Heart left ventricle (tissue), 16 donors: ENCODE measurements at regions not wholly inside any gene's neighbourhood (a gene's known extent, or its start where the extent isn't known, plus 50 kb on each side); places are given as distances from the start of the nearest gene placed in this dataset.
A peak's percentile ranks its signal among the peaks of the same experiment; 100 is the strongest.

Experiments
- ATAC-seq, 4 donors: fragments of 200-7000 bp; cut with Tn5 transposase; one replicate each; pipeline ENCODE4 v1.9.1; 2020 to 2022; ENCODE audit warnings: moderate library complexity in 4 of 4, mild to moderate bottlenecking in 3 of 4, moderate number of reproducible peaks in 1 of 4
- DNase-seq, 5 donors: peaks; one replicate each; pipeline ENCODE4 v3.0.0-alpha.2; 2020
- H3K27ac ChIP-seq, 12 donors: fragments of 200-600 bp; sonication (generic) in 4 of 12; one replicate each; pipeline versions ENCODE4 v1.5.0 to v1.8.0; 2016 to 2022; ENCODE audit warnings: mild to moderate bottlenecking in 2 of 12
- H3K27me3 ChIP-seq, 9 donors: fragments of 200-600 bp; sonication (generic) in 2 of 9; one replicate each; pipeline versions ENCODE4 v1.5.1 to v1.8.0; 2016 to 2022; ENCODE audit warnings: mild to moderate bottlenecking in 3 of 9
- H3K36me3 ChIP-seq, 9 donors: fragments of 200-600 bp; sonication (generic) in 2 of 9; one replicate each; pipeline versions ENCODE4 v1.5.0 to v1.8.0; 2018 to 2022; ENCODE audit warnings: mild to moderate bottlenecking in 2 of 9
- H3K4me1 ChIP-seq, 12 donors: fragments of 200-600 bp; sonication (generic) in 4 of 12; one replicate each; pipeline versions ENCODE4 v1.5.0 to v1.8.0; 2016 to 2022; ENCODE audit warnings: mild to moderate bottlenecking in 3 of 12
- H3K4me3 ChIP-seq, 12 donors: fragments of 200-600 bp; sonication (generic) in 4 of 12; one replicate each; pipeline versions ENCODE4 v1.5.0 to v1.8.0; 2017 to 2022; ENCODE audit warnings: mild to moderate bottlenecking in 9 of 12, moderate library complexity in 4 of 12
- H3K9me3 ChIP-seq, 12 donors: fragments of 200-600 bp; sonication (generic) in 4 of 12; one replicate each; pipeline versions ENCODE4 v1.5.0 to v1.8.0; 2016 to 2022; ENCODE audit warnings: mild to moderate bottlenecking in 1 of 12
- POLR2A ChIP-seq, 2 donors: fragments of 450-650 bp; IDR thresholded peaks; one replicate each; pipeline ENCODE4 v1.6.1; 2017; ENCODE audit warnings: antibody characterized with exemption in 2 of 2, mild to moderate bottlenecking in 2 of 2, moderate library complexity in 2 of 2
- WGBS, 4 donors: extraction: QIAGEN DNeasy Blood & Tissue Kit in 2 of 4; methylation state at CpG; one replicate each; pipeline versions ENCODE4 v1.1.5 to v1.1.7; 2013 to 2018; 5-methylcytosine and 5-hydroxymethylcytosine counted together
- intact Hi-C, 10 donors: fragments of 100-400 bp; cut with DNase I; formaldehyde crosslinking; loops; one replicate each; pipeline versions ENCODE4 v1.11.1 to v1.14.2; 2022
- TF ChIP-seq, protein P1 (sequence below), 12 donors: fragments of 200-600 bp; sonication (generic) in 4 of 12; IDR thresholded peaks; one replicate each; pipeline versions ENCODE4 v1.5.0 to v1.8.0; 2018 to 2022; ENCODE audit warnings: antibody characterized with exemption in 12 of 12, mild to moderate bottlenecking in 5 of 12
- donor health status: ischemic (EF 13 %, LVEDD 7.1; RV severe dilation, severe dysfunction).
- donor health status: healthy with polysubstance abuse.
- donor health status: DM: no; HTN: yes; CAD: no.
- donor health status: DM: no; HTN: no; CAD: no.
- donor health status: ischemic (EF 25% LVEDD 6.9; RV normal size, moderate dysfunction).
- donor health status: ischemic (EF 25% LVEDD 5.7; RV mildly dilated, moderate dysfunction).
- donor health status: healthy.
- donor health status: DM: yes; HTN: yes; CAD: no.
- donor health status: ischemic (EF 35%, LVEDD 5.7; RV mildly dilated, moderate dysfunction).
- donor health status: nonischemic (EF 11% LVEDD 7.7; RV severe dilation, severe dysfunction).
- donor health status: DM: yes; HTN: yes; CAD: no.
- donor health status: PGD.
- donor health status: ischemic (EF 29% LVEDD 5.4; RV normal size, mild dysfunction).
- donor health status: nonischemic (EF 23%, LVEDD 6.1; RV moderate dilation, normal function).

DNA sequence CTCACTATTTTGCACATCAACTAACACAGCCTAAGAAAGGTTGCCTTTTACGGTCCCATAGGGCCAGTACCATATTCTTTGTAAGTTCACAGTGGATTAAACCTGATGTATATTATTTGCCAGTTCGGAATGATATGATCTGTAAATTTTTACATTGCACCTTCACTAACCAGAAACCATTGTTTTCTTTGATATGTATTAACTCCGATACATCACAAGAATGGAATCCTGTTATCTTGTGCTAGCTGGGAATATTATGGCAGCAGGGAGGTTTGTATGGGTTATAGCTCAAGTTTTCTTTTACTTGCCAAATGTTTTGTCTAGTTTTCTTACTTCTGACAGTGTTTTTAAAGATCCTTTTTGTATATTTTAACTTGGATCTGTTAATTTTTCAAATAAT lies 51.4 kb upstream of the S1PR1 start:
- TF ChIP-seq, protein P1, sequence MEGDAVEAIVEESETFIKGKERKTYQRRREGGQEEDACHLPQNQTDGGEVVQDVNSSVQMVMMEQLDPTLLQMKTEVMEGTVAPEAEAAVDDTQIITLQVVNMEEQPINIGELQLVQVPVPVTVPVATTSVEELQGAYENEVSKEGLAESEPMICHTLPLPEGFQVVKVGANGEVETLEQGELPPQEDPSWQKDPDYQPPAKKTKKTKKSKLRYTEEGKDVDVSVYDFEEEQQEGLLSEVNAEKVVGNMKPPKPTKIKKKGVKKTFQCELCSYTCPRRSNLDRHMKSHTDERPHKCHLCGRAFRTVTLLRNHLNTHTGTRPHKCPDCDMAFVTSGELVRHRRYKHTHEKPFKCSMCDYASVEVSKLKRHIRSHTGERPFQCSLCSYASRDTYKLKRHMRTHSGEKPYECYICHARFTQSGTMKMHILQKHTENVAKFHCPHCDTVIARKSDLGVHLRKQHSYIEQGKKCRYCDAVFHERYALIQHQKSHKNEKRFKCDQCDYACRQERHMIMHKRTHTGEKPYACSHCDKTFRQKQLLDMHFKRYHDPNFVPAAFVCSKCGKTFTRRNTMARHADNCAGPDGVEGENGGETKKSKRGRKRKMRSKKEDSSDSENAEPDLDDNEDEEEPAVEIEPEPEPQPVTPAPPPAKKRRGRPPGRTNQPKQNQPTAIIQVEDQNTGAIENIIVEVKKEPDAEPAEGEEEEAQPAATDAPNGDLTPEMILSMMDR (IDR thresholded peaks at IDR 0.05) = no peak
- no peak for TF ChIP-seq POLR2A (IDR thresholded peaks at IDR 0.05)

GRCh38 chr1:101183388-101183699 lies 53.5 kb upstream of the S1PR1 start:
- peak in 3 of 4 donors; percentile 23 to 43 (median 41) for ATAC-seq
- Histone ChIP-seq H3K4me1 (peaks cover 0 to 51% (median 9%) of the 10 kb centered on the region in 12 donors), H3K4me3 (no peak overlapping the region), H3K27ac (peak overlapping the region in 9 of 12 donors; percentile 0 to 80 (median 66)), H3K27me3 (no peaks in the 10 kb centered on the region), H3K9me3 (no peaks in the 10 kb centered on the region), H3K36me3 (no peaks in the 10 kb centered on the region)
- no peak for DNase-seq
- WGBS, 4 donors = 6 to 19% (median 14%) methylated on average over 3 of the region's 3 CpGs
- TF ChIP-seq POLR2A (IDR thresholded peaks at IDR 0.05) = no peak
- TF ChIP-seq, protein P1 (IDR thresholded peaks at IDR 0.05) = no peak
- intact Hi-C loops = loop anchor here in 2 of 10 donors (5.0 kb wide), 1 partner anchor 54 kb away; the partner anchor contains the start of gene S1PR1 (in 2 of the 2)

More for the DNA sequence above, 51.4 kb upstream of the S1PR1 start:
- DNase-seq (no peak), ATAC-seq (no peak)
- WGBS, 4 donors = 63 to 75% (median 72%) methylated on average over 3 of the region's 3 CpGs
- Histone ChIP-seq H3K9me3 (no peaks in the 10 kb centered on the region), H3K27me3 (no peaks in the 10 kb centered on the region), H3K27ac (no peak overlapping the region), H3K4me1 (peaks cover 0 to 53% (median 9%) of the 10 kb centered on the region in 12 donors), H3K36me3 (no peaks in the 10 kb centered on the region), H3K4me3 (no peak overlapping the region)
- intact Hi-C loops = no loop called here

- no peaks in the 10 kb centered on the region for H3K27me3 ChIP-seq
- ATAC-seq (no peak), DNase-seq (no peak)
- no peaks in the 10 kb centered on the region for H3K36me3 ChIP-seq
- TF ChIP-seq POLR2A (IDR thresholded peaks at IDR 0.05) = no peak
- TF ChIP-seq, protein P1 (IDR thresholded peaks at IDR 0.05) = no peak
- intact Hi-C loops = loop anchor here in 2 of 10 donors (5.0 kb wide), 1 partner anchor 54 kb away; the partner anchor contains the start of gene S1PR1 (in 2 of the 2)
- H3K4me3 ChIP-seq = no peak overlapping the region
- peaks cover 0 to 47% (median 8%) of the 10 kb centered on the region in 12 donors for H3K4me1 ChIP-seq
- peak overlapping the region; percentile 43 to 83 (median 75) for H3K27ac ChIP-seq
- no peaks in the 10 kb centered on the region for H3K9me3 ChIP-seq
These were observed 54.0 kb upstream of the S1PR1 start for GRCh38 chr1:101182627-101183387.

- no peaks in the 10 kb centered on the region for H3K36me3 ChIP-seq
- peak overlapping the region; percentile 43 to 83 (median 77) for H3K27ac ChIP-seq
- H3K4me1 ChIP-seq = peaks cover 0 to 39% (median 5%) of the 10 kb centered on the region in 12 donors
- intact Hi-C loops = loop anchor here in 2 of 10 donors (5.0 kb wide), 1 partner anchor 55 kb away; the partner anchor contains the start of gene S1PR1 (in 2 of the 2)
- H3K4me3 ChIP-seq = no peak overlapping the region
- TF ChIP-seq, protein P1 (IDR thresholded peaks at IDR 0.05) = no peak
- no peak for TF ChIP-seq POLR2A (IDR thresholded peaks at IDR 0.05)
- DNase-seq (peak in 2 of 5 donors; percentile 36 to 62), ATAC-seq (peak; percentile 83 to 92 (median 88))
- no peaks in the 10 kb centered on the region for H3K9me3 ChIP-seq
- 57 to 67% (median 62%) methylated on average over 5 of the region's 5 CpGs for WGBS, 4 donors
- no peaks in the 10 kb centered on the region for H3K27me3 ChIP-seq
These were observed 54.9 kb upstream of the S1PR1 start for GRCh38 chr1:101181930-101182329.
